Esophagus mucosa (tissue), 1 donor: ENCODE measurements at regions not wholly inside any gene's neighbourhood (a gene's known extent, or its start where the extent isn't known, plus 50 kb on each side); places are given as distances from the start of the nearest gene placed in this dataset.
A peak's percentile ranks its signal among the peaks of the same experiment; 100 is the strongest.

Experiments used
- ATAC-seq: fragments of 200-7000 bp; cut with Tn5 transposase; one replicate; pipeline ENCODE4 v1.9.1; 2020
- donor health status: DM: yes; HTN: yes; CAD: no.

DNA sequence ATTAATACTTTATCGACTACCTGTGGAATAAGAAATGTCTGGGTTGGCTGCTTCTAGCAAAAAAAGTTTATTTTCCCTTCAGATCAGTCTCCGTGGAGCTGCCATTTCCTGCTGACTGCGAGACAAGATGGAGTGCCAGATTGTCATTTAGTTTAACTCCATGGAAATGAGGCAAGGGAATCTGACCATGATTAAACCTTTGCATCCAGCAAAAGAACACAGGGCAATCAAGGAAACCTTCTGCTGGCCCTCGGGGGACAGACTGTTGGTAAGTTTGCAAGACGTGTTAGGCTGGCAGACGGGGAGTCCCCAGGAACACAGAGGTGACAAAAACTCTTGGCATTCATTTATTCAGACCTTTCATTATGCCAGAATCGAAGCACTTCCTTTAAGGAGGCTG lies 52.2 kb upstream of the SPACA1 start:
- no peak for ATAC-seq

DNA sequence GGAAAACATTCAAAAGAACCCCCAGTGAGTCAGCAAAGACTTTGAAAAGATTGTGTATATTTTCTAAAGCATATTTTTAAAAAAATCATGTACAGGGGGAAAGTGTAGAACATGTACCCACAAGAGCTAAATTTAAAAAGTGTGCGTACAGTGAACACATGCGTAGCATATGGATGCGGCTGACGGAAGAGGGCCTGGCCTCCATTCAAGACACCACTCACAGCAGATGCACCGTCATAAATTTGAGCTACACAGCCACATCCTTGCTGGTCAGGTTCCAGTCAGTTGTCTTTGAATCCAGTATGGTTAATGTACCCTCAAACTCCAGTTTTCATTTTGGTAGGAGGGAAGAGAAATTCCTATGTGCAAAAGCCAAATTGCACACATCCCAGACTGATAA lies 54.3 kb upstream of the SPACA1 start:
- ATAC-seq = no peak

DNA sequence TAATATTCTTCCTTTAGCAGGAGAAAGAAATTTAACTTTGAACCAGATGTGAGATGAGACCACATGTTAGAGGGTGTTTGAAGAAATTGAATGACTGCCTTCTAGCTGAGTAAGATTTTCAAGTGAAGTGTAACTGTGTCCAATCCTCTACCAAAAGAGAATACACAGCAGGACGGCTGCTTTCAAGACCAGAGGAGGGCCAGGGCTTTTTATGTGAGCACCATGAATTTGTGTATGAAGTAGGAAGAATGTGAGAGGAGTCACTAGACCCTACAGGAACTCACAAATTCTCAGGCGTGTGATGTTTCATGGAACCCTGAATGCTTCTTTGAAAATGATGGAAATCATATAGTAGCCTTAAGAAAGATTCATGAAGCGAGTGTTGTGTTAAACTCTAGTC lies 56.8 kb upstream of the SPACA1 start:
- no peak for ATAC-seq

DNA sequence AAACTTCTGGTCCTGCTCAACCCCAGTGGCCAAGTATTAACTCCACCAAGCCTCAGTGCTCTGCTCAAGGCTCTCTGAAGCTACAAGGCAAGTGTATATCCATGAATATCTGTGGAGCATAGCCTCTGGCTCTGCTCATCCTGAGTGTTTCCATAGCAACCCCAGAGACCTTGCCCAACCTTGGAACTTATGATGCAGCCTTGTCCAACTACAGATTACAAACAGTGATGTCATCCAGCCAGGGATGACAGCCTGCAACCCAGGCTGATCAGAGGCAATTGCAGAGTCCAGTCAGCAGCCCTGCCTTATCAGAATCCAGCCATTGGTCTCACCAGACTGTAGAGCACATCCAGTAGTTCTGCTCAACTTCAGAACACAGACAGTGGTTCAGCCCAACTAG lies 65.5 kb upstream of the SPACA1 start:
- ATAC-seq = no peak

DNA sequence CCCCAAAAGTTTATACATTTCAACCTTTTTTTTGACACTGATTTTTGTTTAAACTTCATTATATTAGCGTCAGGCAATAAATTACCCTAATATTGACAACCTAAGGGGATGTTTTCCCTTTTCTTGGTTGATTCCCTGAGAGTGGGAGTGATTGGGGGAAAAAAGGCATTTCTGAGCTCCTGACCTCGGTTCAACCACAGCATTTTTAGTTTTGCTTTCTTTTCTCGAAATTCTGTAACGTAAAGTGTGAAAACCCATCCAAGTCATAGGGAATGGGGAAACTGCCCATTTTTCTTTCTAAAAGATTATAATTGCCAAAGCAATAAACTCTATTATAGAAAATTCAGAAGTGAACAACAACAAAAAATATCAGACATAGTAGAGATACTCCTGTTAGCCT lies 67.9 kb upstream of the SPACA1 start:
- no peak for ATAC-seq

DNA sequence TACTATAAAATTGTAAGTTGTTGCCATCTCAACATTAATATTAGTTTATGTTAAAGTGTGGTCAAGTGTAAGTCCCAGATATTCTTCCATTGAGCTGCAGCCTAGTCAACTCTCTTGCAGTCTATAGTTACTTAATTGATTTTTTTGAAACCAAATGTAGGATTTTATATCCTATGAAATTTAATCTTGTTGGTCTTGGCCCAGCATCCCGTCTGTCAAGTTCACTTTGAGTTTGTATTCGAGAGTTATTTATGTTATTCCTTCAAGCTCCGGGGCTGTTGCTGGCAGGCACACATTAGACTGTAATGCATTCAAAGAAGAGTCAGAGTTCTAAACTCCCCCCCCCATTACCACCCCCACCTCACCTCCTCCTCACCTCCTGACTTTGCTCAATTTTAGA lies 71.0 kb upstream of the SPACA1 start:
- ATAC-seq = no peak

DNA sequence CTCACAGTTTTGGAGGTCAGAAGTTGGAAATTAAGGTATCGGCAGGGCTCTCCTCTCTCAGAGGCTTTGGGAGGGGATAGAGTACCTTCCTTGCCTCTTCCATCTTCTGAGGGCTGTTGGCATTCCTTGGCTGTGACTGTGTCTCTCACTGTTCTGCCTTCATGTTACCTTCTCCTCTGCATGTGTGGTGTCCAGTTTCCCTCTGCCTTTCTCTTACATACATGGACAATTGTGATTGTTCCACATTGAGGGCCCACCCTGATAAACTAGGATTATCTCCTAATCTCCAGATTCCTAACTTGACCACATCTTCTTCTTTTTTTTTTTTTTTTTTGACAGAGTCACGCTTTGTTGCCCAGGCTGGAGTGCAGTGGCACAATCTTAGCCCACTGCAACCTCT lies 72.1 kb upstream of the SPACA1 start:
- ATAC-seq = no peak

DNA sequence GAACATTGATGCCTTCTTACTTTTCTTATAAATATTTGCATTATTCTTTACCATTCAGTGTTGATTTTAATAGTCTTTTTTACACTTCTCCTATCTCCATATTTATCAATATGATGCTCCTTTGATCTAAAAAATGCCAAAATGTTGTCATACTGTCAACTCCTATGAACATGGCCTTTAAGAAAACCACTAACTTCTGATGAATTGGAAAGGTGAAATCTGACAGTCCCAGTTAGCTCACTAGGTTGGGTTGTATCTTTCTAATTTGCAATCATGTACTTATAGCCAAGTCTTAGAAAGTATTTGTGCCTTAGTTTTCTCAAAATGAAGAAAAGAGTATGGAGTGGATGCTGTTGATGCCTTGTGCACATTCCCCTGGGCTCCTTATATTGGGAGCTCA lies 75.4 kb upstream of the SPACA1 start:
- no peak for ATAC-seq

DNA sequence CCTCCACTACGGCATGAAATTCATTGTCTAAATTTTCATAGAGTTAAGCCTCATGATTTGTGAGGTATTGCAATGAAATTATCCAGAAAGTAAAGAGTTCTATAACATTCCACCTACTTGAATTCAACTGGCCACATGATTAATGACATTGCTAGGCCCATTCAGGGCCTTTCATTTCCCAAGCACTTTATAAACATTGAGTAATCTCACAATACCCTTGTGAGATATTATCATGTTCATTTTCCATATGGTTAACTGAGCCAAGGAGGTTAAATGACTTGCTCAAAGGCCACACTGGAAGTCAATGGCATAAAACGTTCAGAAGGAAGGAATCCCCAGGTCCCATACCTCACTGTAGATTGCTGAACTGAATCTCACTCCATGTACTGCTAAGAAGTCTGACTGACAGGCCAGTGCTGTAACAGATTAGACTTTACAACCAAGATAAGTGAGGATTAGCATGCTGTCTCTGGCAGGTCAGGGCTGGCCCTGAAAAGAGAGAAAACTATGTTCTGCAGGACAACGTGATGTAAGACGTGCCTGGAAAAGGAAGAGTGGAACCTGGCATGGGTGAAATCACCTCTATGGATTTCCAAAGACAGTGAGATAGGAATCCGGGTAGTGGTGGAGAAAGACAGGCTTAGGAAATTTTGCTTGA lies 75.9 kb upstream of the SPACA1 start:
- ATAC-seq = no peak

DNA sequence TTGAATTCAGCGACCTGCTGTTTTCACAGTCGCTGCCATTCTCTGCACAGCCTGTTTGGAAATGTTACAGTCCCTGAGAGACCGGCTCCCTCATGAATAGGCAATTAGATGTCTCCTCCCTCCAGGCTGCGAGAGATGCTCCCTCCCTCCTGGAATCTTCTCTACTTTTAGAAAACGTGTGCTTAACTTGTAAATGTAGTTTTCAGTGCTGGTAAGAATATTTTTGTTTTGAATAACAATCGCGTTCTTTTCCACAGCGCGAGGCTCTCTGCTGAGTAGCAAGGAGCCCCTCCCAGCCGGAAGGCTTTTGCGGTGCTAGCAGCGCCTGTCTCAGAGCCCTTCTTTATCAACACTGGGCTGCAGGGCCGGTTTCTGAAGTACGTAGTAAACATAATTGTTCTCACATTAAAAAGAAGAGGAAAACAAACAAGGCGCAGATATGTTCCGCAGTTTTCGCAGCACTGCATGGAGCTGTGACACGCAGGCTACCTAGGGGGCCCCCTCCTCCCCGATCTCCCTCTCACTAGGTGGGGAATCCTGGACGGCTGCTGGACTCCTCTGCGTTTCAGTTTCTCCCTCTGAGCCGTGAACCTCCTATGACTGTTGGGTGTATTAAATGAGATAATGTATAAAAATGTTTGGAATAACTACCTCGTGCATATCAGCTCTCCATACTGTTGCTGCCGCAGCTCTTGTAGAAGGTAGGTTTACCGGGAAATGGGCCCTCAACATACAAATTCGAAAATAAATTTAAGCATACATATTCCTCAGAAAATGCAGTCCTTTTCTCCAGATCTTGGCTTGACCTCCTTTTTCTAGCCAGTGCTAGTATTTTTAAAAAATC lies 79.0 kb upstream of the SPACA1 start:
- no peak for ATAC-seq

DNA sequence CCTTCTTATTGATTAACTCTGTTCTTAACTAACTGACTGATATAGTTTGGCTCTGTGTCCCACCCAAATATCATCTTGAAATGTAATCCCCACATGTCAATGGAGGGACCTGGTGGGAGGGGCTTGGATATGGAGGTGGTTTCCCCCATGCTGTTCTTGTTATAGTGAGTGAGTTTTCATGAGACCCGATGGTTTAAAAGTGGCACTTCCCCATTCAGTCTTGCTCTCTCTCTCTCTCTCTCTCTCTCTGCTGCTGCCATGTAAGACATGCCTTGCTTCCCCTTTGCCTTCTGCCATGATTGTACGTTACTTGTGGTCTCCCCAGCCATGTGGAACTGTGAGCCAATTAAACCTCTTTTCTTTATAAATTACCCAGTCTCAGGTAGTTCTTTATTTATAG lies 81.8 kb upstream of the SPACA1 start:
- no peak for ATAC-seq

DNA sequence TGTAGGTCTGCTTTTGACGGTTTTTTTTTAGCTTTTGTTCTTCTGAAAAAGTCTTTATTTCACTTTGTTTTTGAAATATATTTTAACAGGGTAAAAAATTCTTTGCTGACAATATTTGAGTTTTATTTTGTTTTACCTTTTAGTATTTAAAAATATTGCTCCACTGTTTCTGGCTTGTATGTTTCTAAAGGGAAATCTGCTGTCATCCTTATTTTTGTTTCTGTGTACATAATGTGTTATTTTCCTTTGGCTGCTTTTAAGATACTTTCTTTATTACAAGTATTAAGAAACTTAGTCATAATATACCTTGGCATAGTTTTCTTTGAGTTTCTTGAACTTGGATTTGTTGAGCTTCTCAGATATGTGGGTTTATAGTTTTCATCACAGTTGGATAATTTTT lies 88.6 kb upstream of the SPACA1 start:
- no peak for ATAC-seq

DNA sequence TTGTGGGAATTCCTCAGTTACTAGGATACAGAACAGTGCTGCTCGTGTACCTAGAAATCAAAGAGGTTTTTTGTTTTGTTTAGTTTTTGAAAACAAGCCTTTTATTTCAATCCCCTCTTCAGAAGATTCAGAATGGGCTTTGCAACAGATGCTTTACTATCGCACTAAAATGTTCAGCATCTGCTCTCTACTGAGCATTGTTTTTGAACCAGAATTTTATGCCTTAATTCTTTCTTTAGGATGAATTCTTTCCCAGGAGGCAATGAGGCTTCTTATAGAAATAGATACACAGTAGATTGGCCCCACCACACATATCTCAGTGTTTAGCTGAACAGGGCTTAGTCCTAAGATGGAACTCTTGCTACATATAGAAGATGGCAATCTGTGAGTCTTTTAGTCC lies 95.9 kb upstream of the SPACA1 start:
- ATAC-seq = no peak

DNA sequence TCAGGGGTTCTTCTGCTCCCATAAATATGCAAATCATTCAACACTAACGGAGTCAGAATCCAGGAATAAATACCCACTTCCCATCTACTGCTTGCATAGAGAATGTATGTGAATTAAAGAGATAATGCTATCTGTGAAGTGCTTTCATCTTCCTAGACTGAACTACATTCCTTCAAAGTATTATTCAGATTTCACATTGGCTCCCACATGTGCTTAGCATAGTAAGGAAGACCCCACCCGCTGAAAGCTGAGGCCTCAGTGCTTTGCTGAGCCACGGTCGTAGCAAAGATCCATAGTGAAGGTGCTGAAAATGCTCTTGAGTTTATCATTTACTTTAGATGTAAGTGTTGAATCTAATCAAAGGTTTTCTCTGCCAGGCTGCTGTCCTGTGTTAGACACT lies 97.0 kb upstream of the SPACA1 start:
- no peak for ATAC-seq

DNA sequence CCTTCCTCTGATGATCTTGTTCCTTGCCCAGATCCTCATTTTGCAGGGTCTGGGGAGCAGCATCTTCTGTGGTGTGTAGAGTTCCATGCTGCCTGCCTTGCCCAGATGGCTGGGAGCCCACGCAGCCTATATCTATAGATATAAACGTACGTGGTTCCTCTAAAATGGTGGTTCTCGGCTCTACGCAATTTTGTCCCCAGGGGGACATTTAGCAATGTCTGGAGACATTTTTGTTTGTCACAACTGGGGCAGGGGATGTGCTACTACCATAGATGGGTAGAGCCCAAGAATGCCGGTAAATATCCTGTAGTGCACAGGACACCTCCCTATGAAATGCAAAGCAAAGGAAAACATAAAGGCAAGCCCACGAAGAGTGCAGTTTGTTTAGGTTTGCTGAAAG lies 98.4 kb upstream of the SPACA1 start:
- ATAC-seq = no peak

DNA sequence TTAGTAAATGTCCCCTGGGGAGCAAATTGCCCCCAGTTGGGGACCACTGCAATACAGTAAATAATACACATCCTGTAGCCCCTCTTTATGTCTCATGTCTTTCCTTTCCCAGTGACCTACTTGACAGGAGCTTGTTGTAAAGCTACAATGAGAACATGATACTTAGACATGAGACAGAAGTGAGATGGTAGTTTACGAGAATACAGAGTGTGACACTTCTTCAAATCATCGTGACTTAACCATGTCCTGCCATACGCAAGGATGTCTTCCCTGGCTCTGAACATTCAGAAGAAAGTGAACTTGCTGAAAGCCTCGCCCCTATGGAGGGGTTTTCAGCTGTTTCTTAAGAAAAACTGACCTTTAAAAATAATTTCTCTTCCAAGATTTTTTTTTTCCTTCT lies 101.0 kb upstream of the SPACA1 start:
- ATAC-seq = no peak

DNA sequence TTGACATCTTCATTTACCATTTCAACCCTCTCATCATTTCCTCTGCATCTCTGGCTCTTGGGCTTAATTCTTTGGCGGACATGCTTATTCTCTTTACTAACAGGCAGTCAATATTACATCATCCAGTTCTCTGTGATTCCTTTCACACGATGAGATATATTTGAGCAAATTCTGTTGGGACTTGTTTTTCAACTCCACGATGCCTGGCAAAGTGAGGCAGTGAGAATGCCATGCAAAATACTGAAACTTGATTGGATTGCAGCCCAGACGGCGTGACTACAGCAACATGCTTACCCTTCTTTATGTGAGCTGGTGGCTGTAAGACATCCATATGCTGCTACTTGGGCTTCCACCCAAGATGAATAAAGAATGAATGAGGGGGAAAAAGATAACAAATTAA lies 101.7 kb upstream of the SPACA1 start:
- peak; percentile 69 for ATAC-seq

DNA sequence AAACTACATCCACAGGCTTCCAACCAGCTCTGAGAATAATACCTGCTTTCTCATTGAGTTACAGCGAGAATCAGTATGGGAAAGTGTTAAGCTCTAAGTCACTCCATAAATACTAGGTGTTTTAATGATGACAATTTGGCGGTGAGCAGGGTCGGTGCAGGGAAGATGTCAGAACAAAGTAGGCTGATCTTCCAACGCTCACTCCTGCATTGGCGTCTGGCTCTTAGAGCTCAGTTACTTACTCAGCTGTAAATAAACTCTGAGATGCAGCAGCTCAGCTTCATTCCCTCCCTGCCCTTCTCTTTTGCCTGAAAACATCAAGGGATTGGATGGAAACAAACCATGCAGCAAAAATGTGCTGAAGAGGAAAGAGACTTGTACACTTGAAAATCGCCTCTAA lies 102.5 kb upstream of the SPACA1 start:
- no peak for ATAC-seq

DNA sequence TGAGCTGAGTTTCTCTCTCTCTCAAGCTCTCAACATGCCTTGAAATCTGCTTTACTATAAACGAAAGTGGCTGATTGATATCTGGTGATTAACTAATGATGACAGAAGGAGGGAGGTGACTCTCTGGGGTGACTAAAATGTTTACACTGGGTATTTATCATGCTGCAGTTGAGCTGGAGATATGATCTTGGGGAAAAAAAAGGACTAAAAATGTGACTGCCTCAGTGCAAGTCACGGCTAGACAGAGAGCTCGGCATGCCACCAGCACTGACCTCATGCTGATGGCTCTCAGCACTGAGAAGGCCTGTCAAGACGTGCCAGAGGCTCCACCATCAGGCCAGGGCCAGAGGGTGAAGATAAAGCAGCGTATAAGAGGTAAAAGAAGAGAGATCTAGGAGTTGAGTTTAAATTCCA lies 103.1 kb upstream of the SPACA1 start:
- ATAC-seq = peak; percentile 98

DNA sequence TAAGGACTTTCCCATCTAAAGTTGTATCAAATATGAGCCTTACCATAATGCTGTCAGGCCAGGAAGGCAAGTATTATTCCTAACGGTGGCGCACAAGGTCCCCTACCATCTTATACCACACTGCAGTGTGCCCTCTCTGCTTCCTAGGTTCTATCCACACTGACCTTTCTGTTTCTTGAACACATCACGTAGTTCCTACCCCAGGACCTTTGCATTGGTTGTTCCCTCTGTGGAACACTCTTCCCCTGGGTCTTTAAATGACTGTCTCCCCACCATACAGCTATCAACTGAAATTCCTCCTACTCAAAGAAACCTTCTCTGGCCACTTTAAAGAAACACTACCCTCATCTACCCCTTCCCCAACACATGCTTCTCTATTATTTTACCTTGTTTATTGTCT lies 104.5 kb upstream of the SPACA1 start:
- no peak for ATAC-seq

DNA sequence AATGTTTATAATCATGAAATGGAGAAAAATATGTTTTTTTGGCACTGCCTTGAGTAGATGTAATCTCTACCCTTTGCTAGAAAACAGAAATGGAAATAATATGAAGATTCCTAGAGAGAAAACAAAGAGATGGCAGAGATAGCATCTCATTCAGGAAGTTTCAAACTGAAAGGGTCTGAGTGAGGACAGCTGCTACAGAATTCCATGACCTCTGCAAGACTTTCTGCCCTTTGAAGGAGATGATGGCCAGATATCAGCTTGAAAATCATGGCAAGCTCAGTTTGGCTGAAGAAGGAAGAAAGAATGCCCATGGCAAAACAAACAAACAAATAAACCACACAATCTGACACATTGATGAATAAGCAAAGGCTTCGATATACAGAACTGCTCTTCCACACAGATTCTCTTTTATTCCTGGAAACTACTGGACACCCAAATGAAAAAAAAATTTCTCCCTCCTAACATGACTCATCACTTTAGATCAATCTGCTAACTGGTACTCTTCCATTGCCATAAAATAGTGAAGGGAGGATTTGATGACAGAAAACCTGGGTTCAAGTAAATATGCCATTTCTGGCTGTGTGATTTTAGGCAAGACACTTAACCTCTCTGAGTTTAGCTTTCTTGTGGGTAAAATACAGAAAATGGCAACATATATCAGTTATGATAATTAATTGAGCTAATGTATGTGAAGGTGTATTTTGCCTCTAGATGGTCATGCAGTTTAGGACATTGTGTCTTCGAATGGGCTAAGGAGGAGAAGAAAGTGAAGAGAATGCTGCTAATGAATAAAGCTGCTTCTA lies 105.9 kb upstream of the SPACA1 start:
- no peak for ATAC-seq

DNA sequence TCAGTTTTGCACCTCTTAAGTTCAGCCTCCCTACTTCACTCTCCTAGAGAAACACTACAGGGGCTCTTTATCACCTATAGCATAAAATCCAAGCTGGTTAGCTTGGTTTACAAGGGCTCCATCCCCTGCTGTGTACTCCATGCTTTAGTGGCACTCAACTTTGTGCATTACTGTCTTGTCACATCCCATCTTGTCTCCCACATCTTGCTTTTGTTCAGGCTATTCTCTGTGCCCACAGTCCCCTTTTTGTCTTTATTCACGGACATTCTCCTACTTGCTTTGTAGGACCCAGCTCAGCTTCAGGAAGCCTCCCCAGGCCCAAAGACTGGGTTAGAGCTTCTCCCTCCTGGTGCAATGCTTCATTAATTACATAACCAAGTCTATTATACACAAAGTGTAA lies 107.9 kb upstream of the SPACA1 start:
- no peak for ATAC-seq

DNA sequence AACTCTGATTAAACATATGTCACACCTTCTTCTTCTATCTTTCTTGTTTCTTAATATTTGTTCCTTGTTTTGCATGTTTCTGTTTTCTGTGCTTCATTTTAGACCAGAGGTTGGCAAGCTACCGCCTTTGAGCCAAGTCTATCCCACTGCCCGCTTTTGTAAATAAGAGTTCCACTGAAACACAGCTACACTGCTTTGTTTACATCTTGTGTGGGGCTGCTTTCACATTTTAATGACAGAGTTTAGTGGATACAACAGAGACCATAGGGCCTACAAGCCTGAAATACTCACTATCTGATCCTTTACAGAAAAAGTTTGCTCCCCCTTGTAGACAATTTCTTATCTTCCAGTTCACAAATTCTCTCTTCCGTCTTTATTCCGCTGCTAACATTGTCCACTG lies 109.4 kb upstream of the SPACA1 start:
- ATAC-seq = no peak

DNA sequence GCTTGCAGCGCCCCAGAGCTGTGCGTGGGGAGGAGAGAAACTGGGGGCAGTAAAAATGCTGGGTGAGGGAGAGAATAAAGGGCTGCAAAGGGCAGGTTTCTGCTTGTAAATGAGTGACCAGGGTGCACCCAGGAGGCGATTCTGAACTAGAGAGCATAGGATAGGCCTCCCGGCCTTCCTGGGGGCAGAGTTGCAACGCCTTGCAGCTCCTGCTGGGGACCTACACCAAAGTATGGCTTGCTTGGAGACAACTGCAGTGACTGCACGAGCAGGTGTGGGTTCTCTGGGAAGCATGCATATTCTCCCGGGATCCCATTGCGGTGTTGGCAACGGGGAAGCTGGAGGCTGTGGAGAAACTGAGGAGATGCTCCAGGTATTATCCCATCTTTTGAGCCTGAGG lies 111.6 kb upstream of the SPACA1 start:
- ATAC-seq = no peak
